Brain microvascular endothelial cell (primary cell): ENCODE measurements at regions not wholly inside any gene's neighbourhood (a gene's known extent, or its start where the extent isn't known, plus 50 kb on each side); places are given as distances from the start of the nearest gene placed in this dataset.

Experiments
- DNase-seq: peaks from one replicate; pipeline ENCODE4 v3.0.0-alpha.2; 2020
- H3K27ac ChIP-seq: fragments of 250-450 bp; sonication (Bioruptor Pico); 2 replicates; pipeline ENCODE4 v1.5.1; 2020; ENCODE audit warnings: mild to moderate bottlenecking, moderate library complexity
- H3K27me3 ChIP-seq: fragments of 250-450 bp; sonication (Bioruptor Pico); replicated peaks from 2 replicates; pipeline ENCODE4 v1.5.1; 2020; ENCODE audit warnings: mild to moderate bottlenecking
- H3K36me3 ChIP-seq: fragments of 250-450 bp; sonication (Bioruptor Pico); replicated peaks from 2 replicates; pipeline ENCODE4 v1.5.1; 2020; ENCODE audit warnings: mild to moderate bottlenecking
- H3K4me3 ChIP-seq: 2 replicates; pipeline ENCODE4 v1.5.1; 2011; ENCODE audit warnings: low read depth, mild to moderate bottlenecking, control low read depth, low read length, moderate library complexity
- in situ Hi-C: cut with HindIII; loops from 2 replicates; pipeline ENCODE4 v1.10.0; 2017; ENCODE audit warnings: low sequenced_read_pairs, low pct_ligation_motif_present
- TF ChIP-seq, protein P1 (sequence below): IDR thresholded peaks from 2 replicates; pipeline ENCODE4 v1.5.1; 2011; ENCODE audit warnings: low read depth, mild to moderate bottlenecking, moderate library complexity, low read length, control low read depth, inconsistent platforms; ENCODE audit errors: missing control alignments

DNA sequence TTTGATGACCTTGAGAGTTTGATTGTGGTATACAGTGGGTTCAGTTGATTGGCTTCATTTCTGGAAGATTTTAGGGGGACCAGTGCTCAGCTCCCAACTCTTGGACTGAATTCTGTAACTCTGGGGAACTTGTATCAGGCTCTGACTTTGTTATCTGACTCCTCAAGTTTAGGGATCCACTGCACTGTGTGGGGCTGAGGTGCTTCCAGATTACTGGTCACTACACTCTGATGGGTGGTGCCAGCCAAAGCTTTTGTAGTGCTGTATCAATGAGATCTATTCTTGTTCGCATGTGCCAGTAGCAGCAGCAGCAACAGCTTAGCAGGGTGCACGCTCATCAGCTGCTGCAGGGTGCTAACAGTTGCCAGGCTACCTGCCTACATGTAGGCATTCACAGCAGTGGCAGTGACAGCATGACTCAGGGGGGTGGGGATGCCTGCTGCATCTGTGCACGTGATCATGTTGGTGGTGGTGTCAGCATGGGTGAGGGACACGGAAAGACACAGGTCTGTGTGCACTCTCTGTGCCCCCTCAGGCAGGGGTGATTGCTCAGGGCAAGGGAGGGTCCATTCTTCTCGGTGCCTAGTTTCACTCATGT is 438.8 kb upstream of the SEMA6A start:
- DNase-seq: no peak
- Histone ChIP-seq H3K4me3 (no peak overlapping the region), H3K36me3 (no peaks in the 10 kb centered on the region), H3K27me3 (no peaks in the 10 kb centered on the region), H3K27ac (no peak overlapping the region)
- TF ChIP-seq, protein P1, sequence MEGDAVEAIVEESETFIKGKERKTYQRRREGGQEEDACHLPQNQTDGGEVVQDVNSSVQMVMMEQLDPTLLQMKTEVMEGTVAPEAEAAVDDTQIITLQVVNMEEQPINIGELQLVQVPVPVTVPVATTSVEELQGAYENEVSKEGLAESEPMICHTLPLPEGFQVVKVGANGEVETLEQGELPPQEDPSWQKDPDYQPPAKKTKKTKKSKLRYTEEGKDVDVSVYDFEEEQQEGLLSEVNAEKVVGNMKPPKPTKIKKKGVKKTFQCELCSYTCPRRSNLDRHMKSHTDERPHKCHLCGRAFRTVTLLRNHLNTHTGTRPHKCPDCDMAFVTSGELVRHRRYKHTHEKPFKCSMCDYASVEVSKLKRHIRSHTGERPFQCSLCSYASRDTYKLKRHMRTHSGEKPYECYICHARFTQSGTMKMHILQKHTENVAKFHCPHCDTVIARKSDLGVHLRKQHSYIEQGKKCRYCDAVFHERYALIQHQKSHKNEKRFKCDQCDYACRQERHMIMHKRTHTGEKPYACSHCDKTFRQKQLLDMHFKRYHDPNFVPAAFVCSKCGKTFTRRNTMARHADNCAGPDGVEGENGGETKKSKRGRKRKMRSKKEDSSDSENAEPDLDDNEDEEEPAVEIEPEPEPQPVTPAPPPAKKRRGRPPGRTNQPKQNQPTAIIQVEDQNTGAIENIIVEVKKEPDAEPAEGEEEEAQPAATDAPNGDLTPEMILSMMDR: no peak
- in situ Hi-C loops: no loop called here

DNA sequence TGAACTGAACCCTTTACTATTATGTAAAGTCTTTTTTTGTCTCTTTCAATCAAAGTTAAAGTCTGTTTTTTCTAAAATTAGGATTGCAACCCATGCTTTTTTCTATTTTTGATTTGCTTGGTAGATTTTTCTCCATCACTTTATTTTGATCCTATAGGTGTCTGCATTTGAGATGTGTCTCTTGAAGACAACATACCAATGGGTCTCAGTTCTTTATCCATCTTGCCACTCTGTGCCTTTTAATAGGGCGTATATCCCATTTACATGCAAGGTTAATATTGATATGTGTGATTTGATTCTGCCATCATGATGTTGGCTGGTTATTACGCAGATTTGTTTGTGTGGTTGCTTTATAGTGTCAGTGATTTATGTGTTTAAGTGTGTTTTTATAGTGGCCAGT is 436.0 kb upstream of the SEMA6A start:
- DNase-seq: no peak

DNA sequence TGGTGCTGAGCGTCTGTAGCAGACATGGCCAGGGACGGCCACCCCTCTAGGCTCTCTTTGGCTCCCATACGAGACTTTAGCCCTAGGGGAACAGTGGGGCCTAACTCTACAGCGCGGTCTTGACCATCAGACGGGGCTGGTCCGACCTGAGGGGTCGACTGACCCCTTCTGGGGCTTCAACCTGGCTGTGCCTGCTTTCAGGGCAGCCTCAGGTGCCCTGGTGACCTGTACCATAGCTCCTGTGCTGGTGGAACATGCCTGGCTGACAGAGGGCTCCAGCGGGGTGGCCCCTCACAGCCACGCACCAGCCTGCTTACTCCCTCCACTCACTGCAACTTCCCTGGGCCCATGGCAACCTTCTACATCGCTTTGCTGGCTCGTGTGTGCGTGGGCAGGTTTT is 423.4 kb upstream of the SEMA6A start:
- in situ Hi-C loops: no loop called here
- no peak overlapping the region for H3K27ac ChIP-seq

More for the DNA sequence above, 436.0 kb upstream of the SEMA6A start:
- Histone ChIP-seq H3K27ac (no peak overlapping the region), H3K36me3 (no peaks in the 10 kb centered on the region), H3K4me3 (no peak overlapping the region), H3K27me3 (no peaks in the 10 kb centered on the region)
- in situ Hi-C loops: no loop called here
- TF ChIP-seq, protein P1: no peak

DNA sequence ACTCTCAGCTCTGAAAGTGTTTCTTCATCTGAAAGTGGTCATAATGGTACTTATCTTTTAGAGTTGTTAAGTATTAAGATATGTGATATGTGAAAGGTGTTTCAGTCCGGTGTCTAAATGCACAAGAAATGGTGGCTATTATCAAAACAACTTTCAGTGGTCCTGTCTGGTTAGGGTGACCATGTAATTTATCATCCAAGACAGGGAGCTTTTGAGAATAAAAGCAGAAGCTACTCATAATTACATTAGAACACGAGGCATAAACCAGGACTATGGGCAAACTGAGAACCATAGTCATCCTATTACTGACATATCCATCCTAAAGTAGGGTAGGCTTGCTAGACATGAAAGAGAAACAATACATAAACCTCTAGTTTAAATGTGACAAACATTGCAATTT is 418.1 kb upstream of the SEMA6A start:
- Histone ChIP-seq H3K36me3 (no peaks in the 10 kb centered on the region), H3K4me3 (no peak overlapping the region), H3K27me3 (no peaks in the 10 kb centered on the region), H3K27ac (no peak overlapping the region)
- DNase-seq: no peak
- in situ Hi-C loops: no loop called here
- TF ChIP-seq, protein P1: no peak

More for the DNA sequence above, 423.4 kb upstream of the SEMA6A start:
- TF ChIP-seq, protein P1: no peak
- Histone ChIP-seq H3K27me3 (no peaks in the 10 kb centered on the region), H3K4me3 (no peak overlapping the region), H3K36me3 (no peaks in the 10 kb centered on the region)
- DNase-seq: no peak

DNA sequence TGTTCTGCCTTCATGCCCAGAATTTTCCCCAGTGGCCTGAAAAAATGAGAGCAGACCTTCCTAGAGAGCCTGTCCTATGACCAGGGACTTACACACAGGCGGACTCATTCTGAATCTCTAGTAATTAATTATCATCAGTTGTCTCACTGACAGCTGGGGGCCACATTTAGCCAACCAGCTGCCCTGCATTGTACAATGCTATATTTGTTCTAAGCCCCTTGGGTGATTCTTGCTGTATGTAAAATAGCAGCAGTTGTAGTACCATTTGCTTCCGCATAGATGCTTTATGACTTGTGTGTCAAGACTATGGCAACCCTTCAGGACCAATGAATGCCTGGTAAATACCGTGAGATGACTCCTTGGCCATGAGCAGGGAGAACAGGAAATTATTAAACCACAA is 415.4 kb upstream of the SEMA6A start:
- Histone ChIP-seq H3K36me3 (no peaks in the 10 kb centered on the region), H3K4me3 (no peak overlapping the region), H3K27ac (no peak overlapping the region), H3K27me3 (no peaks in the 10 kb centered on the region)
- in situ Hi-C loops: no loop called here
- TF ChIP-seq, protein P1: no peak
- DNase-seq: no peak

DNA sequence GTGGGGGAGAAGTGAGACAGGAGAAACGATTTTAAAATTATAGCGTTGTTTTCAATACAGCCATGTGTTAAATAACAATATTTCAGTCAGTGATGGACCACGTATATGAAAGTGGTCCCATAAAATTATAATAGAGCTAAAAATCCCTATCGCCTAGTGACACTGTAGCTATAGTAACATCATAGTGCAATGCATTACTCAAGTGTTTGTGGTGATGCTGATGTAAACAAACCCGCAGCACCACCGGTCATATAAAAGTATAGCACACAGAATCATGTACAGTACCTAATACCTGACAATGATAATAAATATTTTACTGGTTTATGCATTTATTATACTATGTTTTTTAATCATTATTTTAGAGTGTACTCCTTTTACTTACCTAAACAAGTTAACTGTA is 407.4 kb upstream of the SEMA6A start:
- Histone ChIP-seq H3K36me3 (no peaks in the 10 kb centered on the region), H3K4me3 (no peak overlapping the region), H3K27me3 (no peaks in the 10 kb centered on the region), H3K27ac (no peak overlapping the region)
- no peak for DNase-seq
- in situ Hi-C loops: no loop called here
- TF ChIP-seq, protein P1: no peak
